Thyroid gland (tissue), 4 donors: ENCODE measurements at regions not wholly inside any gene's neighbourhood (a gene's known extent, or its start where the extent isn't known, plus 50 kb on each side); places are given as distances from the start of the nearest gene placed in this dataset.

ENCODE experiments used
- DNase-seq, 2 donors: peaks; one replicate each; pipeline ENCODE4 v3.0.0-alpha.2; 2019
- H3K27ac ChIP-seq, 3 donors: fragments of 200-600 bp; sonication (generic); 1 replicate in 2 of 3; 2 replicates in 1 of 3; pipeline ENCODE4 v1.5.1; 2016 to 2019; ENCODE audit warnings: mild to moderate bottlenecking in 1 of 3, moderate library complexity in 1 of 3
- H3K27me3 ChIP-seq: fragments of 200-600 bp; sonication (generic); one replicate; pipeline ENCODE4 v1.5.1; 2019
- H3K36me3 ChIP-seq, 2 donors: fragments of 200-600 bp; sonication (generic); one replicate each; pipeline ENCODE4 v1.5.1; 2016 to 2019
- H3K4me1 ChIP-seq, 2 donors: fragments of 200-600 bp; sonication (generic); one replicate each; pipeline ENCODE4 v1.5.1; 2017 to 2019
- H3K4me3 ChIP-seq, 3 donors: fragments of 200-600 bp; sonication (generic); replicated peaks in 1 of 3; 1 replicate in 2 of 3; 2 replicates in 1 of 3; pipeline ENCODE4 v1.5.1; 2016; ENCODE audit warnings: mild to moderate bottlenecking in 1 of 3
- H3K9me3 ChIP-seq: fragments of 200-600 bp; sonication (generic); one replicate; pipeline ENCODE4 v1.5.1; 2017
- POLR2A ChIP-seq, 2 donors: fragments of 450-650 bp; IDR thresholded peaks; one replicate each; pipeline ENCODE4 v1.6.1; 2017; ENCODE audit warnings: antibody characterized with exemption in 2 of 2, mild to moderate bottlenecking in 2 of 2, moderate library complexity in 1 of 2
- WGBS, 2 donors: methylation state at CpG; one replicate each; pipeline ENCODE4 v1.1.5; 2017; 5-methylcytosine and 5-hydroxymethylcytosine counted together
- intact Hi-C: fragments of 100-400 bp; cut with DNase I; formaldehyde crosslinking; loops from one replicate; pipeline ENCODE4 v1.15.1; 2023
- TF ChIP-seq, protein P1 (sequence below), 6 experiments: fragments of 200-600 bp in 3 of 6; fragments of 450-650 bp in 3 of 6; sonication (generic) in 3 of 6; IDR thresholded peaks; one replicate each; pipeline ENCODE4 v1.5.1; 2016 to 2019; ENCODE audit warnings: antibody characterized with exemption in 6 of 6, mild to moderate bottlenecking in 2 of 6, inconsistent platforms in 1 of 6, moderate library complexity in 1 of 6

DNA sequence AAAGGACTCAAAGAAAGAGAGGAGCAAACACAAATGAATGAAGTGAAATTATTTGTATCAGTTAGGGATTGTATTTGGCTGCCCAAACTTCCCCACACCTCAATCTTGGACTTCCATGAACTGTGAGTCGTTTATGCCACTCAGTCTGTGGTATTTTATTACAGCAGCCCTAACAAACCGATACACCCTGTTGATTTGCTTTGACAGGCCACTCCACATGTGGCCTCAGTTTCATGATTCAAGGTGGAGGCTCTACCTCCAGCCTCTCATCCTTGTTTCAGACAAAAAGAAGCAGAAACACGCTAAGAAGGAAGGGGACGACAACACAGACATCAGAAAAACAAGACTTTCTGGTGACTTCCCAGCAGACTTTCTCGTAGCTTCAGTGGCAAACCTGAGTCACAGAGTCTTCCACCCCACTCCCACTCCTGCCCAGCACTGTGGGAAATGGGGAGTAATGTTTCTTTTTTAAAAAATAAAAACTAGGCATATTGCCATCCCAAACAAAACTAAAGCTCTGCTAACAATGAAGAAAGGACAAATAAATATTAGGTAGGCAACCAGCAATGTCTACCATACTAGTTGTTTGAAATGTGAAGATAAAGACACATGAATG lies 52.2 kb upstream of the ABCA1 start:
- no peak for DNase-seq
- no peak overlapping the region for H3K4me3 ChIP-seq
- intact Hi-C loops: no loop called here
- peaks cover 0 to 6% of the 10 kb centered on the region in 2 donors for H3K4me1 ChIP-seq
- no peaks in the 10 kb centered on the region for H3K36me3 ChIP-seq
- no peaks in the 10 kb centered on the region for H3K9me3 ChIP-seq
- WGBS, 2 donors: 78 to 82% methylated on average over 5 of the region's 5 CpGs
- H3K27me3 ChIP-seq: no peaks in the 10 kb centered on the region
- no peak for TF ChIP-seq POLR2A (IDR thresholded peaks at IDR 0.05)
- TF ChIP-seq, protein P1, sequence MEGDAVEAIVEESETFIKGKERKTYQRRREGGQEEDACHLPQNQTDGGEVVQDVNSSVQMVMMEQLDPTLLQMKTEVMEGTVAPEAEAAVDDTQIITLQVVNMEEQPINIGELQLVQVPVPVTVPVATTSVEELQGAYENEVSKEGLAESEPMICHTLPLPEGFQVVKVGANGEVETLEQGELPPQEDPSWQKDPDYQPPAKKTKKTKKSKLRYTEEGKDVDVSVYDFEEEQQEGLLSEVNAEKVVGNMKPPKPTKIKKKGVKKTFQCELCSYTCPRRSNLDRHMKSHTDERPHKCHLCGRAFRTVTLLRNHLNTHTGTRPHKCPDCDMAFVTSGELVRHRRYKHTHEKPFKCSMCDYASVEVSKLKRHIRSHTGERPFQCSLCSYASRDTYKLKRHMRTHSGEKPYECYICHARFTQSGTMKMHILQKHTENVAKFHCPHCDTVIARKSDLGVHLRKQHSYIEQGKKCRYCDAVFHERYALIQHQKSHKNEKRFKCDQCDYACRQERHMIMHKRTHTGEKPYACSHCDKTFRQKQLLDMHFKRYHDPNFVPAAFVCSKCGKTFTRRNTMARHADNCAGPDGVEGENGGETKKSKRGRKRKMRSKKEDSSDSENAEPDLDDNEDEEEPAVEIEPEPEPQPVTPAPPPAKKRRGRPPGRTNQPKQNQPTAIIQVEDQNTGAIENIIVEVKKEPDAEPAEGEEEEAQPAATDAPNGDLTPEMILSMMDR (IDR thresholded peaks at IDR 0.05): no peak
- no peak overlapping the region for H3K27ac ChIP-seq

DNA sequence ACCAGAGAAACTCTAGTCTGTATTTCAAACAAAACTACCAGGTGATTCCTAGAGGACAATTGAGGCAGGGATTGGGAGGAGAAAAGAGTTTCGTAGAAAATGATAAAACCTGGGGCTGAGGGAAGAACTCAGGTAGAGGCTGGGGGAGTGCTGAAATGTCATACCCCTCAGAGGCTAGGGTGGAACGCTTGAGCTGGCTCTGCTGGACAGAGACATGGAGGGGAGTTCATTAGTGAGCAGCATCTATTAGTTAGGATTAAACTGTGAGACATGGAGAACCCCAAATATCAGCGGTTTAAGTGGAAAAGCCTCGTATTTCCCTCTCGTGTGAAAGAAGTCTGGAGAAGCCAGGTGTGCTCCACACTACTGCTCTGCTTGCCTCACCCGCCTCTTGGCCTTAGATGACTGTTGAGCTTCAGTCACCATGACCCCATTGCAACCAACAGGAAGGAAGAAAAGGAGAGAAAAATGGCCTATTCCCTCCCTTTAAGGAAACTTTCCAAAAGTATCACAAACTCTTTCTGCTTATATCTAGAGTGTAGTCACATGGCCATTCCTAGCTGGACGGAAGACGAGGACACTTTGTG lies 53.7 kb upstream of the ABCA1 start:
- H3K9me3 ChIP-seq: no peaks in the 10 kb centered on the region
- peaks cover 0 to 6% of the 10 kb centered on the region in 2 donors for H3K4me1 ChIP-seq
- no peak for TF ChIP-seq POLR2A (IDR thresholded peaks at IDR 0.05)
- TF ChIP-seq, protein P1 (IDR thresholded peaks at IDR 0.05): no peak
- no peak overlapping the region for H3K4me3 ChIP-seq
- no peak for DNase-seq
- no peaks in the 10 kb centered on the region for H3K36me3 ChIP-seq
- intact Hi-C loops: no loop called here
- WGBS, 2 donors: 93 to 95% methylated on average over 8 of the region's 8 CpGs
- H3K27ac ChIP-seq: no peak overlapping the region
- H3K27me3 ChIP-seq: no peaks in the 10 kb centered on the region

DNA sequence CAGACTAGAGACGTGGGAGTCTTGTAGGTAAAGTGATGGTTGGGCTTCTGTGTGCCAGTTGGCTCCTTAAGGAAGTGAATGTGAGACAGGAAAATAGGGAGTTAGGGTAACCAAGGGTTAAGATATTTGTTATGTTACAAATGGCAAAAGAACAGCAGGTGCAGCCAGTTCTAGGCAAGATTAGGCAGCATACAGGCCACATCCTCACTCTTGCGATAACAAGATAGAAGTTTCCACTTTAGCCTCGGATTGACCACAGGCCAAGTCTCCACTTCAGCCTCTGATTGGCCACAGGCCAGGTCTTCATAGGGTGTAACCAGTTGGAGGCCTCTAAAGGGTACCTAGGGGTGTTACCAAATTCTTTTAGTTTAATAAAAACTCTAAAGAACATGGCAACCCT lies 54.6 kb upstream of the ABCA1 start:
- Histone ChIP-seq H3K4me1 (peaks cover 0 to 6% of the 10 kb centered on the region in 2 donors), H3K27ac (no peak overlapping the region), H3K27me3 (no peaks in the 10 kb centered on the region), H3K36me3 (no peaks in the 10 kb centered on the region), H3K4me3 (no peak overlapping the region), H3K9me3 (no peaks in the 10 kb centered on the region)
- TF ChIP-seq POLR2A (IDR thresholded peaks at IDR 0.05): no peak
- TF ChIP-seq, protein P1 (IDR thresholded peaks at IDR 0.05): no peak
- WGBS, 2 donors: 56 to 63% methylated on average over 3 of the region's 3 CpGs
- DNase-seq: no peak
- intact Hi-C loops: no loop called here

DNA sequence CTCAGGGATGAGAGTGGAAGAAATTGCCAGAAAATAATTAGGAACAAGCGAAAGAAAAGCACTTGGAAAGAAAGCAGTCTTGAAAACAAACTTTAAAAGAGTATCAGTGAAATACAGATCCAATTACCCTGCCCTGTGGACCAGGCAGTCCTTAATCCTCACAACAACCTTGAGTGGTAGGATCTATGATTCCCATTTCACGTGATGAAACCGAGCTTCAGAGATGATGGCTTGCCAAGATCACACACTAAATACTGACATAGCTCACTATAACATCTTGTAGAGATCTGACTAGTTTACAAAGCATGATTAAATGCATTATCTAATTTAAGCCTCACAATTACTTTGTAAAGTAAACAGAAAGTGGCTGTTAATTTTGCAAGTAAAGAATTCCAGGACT lies 55.5 kb upstream of the ABCA1 start:
- H3K27ac ChIP-seq: no peak overlapping the region
- 59 to 74% methylated on average over 3 of the region's 3 CpGs for WGBS, 2 donors

DNA sequence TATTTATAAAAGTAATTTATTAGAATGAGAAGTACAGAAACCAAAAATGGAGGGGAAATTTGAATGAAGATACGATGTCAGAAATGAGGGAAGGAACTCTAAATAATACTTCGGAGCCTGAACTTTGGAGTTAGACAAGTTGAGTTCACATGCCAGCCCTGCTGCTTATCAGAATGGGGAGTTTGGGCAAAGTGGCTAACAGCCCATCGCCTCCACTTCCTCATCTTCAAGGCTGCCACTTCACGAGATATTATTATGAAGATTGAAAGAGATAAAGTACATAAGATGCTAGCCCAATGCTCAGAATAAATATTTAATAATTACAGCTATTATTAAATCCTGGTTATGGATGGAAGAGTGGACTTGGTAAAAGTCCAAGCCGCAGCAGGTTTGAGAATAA lies 56.2 kb upstream of the ABCA1 start:
- intact Hi-C loops: no loop called here
- no peak for TF ChIP-seq POLR2A (IDR thresholded peaks at IDR 0.05)
- TF ChIP-seq, protein P1 (IDR thresholded peaks at IDR 0.05): no peak
- Histone ChIP-seq H3K36me3 (no peaks in the 10 kb centered on the region), H3K27ac (no peak overlapping the region), H3K9me3 (no peaks in the 10 kb centered on the region), H3K27me3 (no peaks in the 10 kb centered on the region), H3K4me3 (no peak overlapping the region), H3K4me1 (peaks cover 0 to 6% of the 10 kb centered on the region in 2 donors)
- no peak for DNase-seq
- 84 to 88% methylated on average over 5 of the region's 5 CpGs for WGBS, 2 donors

More for the DNA sequence above, 55.5 kb upstream of the ABCA1 start:
- no peak for DNase-seq
- Histone ChIP-seq H3K27me3 (no peaks in the 10 kb centered on the region), H3K9me3 (no peaks in the 10 kb centered on the region), H3K4me3 (no peak overlapping the region), H3K36me3 (no peaks in the 10 kb centered on the region), H3K4me1 (peaks cover 0 to 6% of the 10 kb centered on the region in 2 donors)
- no peak for TF ChIP-seq POLR2A (IDR thresholded peaks at IDR 0.05)
- TF ChIP-seq, protein P1 (IDR thresholded peaks at IDR 0.05): no peak
- intact Hi-C loops: no loop called here
